SU-DHL-6 (cell line): ENCODE measurements at regions not wholly inside any gene's neighbourhood (a gene's known extent, or its start where the extent isn't known, plus 50 kb on each side); places are given as distances from the start of the nearest gene placed in this dataset.

Source experiments
- EZH2phosphoT487 ChIP-seq: fragments of 200-600 bp; sonication (generic), shearing (Covaris generic); conservative IDR thresholded peaks from 2 replicates; pipeline ENCODE4 v1.6.1; 2018; ENCODE audit warnings: mild to moderate bottlenecking, antibody characterized with exemption, low read length, moderate library complexity, mixed read lengths
- TF ChIP-seq, protein P1 (sequence below): fragments of 200-600 bp; sonication (generic); IDR thresholded peaks from one replicate; pipeline ENCODE4 v1.5.1; 2017; ENCODE audit warnings: antibody characterized with exemption, mild to moderate bottlenecking, low read length, moderate library complexity; ENCODE audit not compliant: insufficient read depth, poor library complexity, severe bottlenecking

- TF ChIP-seq EZH2phosphoT487 = no peak
- TF ChIP-seq, protein P1, sequence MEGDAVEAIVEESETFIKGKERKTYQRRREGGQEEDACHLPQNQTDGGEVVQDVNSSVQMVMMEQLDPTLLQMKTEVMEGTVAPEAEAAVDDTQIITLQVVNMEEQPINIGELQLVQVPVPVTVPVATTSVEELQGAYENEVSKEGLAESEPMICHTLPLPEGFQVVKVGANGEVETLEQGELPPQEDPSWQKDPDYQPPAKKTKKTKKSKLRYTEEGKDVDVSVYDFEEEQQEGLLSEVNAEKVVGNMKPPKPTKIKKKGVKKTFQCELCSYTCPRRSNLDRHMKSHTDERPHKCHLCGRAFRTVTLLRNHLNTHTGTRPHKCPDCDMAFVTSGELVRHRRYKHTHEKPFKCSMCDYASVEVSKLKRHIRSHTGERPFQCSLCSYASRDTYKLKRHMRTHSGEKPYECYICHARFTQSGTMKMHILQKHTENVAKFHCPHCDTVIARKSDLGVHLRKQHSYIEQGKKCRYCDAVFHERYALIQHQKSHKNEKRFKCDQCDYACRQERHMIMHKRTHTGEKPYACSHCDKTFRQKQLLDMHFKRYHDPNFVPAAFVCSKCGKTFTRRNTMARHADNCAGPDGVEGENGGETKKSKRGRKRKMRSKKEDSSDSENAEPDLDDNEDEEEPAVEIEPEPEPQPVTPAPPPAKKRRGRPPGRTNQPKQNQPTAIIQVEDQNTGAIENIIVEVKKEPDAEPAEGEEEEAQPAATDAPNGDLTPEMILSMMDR = no peak
Measured at GRCh38 chr3:55408193-55408826, 78.8 kb downstream of the WNT5A start.
